Right lobe of liver (tissue), 4 donors: ENCODE measurements at regions not wholly inside any gene's neighbourhood (a gene's known extent, or its start where the extent isn't known, plus 50 kb on each side); places are given as distances from the start of the nearest gene placed in this dataset.

Experiments
- POLR2A ChIP-seq: fragments of 450-650 bp; IDR thresholded peaks from one replicate; pipeline ENCODE4 v1.6.1; 2017; ENCODE audit warnings: antibody characterized with exemption, mild to moderate bottlenecking
- TF ChIP-seq, protein P1 (sequence below), 4 donors: fragments of 200-600 bp in 3 of 4; fragments of 450-650 bp in 1 of 4; IDR thresholded peaks; one replicate each; pipeline versions ENCODE4 v1.5.1 to v1.8.0; 2016 to 2022; ENCODE audit warnings: antibody characterized with exemption in 4 of 4, mild to moderate bottlenecking in 2 of 4
- donor health status: DM: no; HTN: no; CAD: no.
- donor health status: DM: no; HTN: no; CAD: no.
- donor health status: DM: no; HTN: yes; CAD: no.

- TF ChIP-seq, protein P1, sequence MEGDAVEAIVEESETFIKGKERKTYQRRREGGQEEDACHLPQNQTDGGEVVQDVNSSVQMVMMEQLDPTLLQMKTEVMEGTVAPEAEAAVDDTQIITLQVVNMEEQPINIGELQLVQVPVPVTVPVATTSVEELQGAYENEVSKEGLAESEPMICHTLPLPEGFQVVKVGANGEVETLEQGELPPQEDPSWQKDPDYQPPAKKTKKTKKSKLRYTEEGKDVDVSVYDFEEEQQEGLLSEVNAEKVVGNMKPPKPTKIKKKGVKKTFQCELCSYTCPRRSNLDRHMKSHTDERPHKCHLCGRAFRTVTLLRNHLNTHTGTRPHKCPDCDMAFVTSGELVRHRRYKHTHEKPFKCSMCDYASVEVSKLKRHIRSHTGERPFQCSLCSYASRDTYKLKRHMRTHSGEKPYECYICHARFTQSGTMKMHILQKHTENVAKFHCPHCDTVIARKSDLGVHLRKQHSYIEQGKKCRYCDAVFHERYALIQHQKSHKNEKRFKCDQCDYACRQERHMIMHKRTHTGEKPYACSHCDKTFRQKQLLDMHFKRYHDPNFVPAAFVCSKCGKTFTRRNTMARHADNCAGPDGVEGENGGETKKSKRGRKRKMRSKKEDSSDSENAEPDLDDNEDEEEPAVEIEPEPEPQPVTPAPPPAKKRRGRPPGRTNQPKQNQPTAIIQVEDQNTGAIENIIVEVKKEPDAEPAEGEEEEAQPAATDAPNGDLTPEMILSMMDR (IDR thresholded peaks at IDR 0.05), result no peak
- no peak for TF ChIP-seq POLR2A
These were observed 83.5 kb downstream of the SNX5 start for GRCh38 chr20:17885076-17885475.
